Brain pericyte (primary cell): ENCODE measurements at regions not wholly inside any gene's neighbourhood (a gene's known extent, or its start where the extent isn't known, plus 50 kb on each side); places are given as distances from the start of the nearest gene placed in this dataset.

Experiments
- DNase-seq: peaks from one replicate; pipeline ENCODE4 v3.0.0-alpha.2; 2012; ENCODE audit warnings: low read depth, low spot score

GRCh38 chr1:187629075-187629474, 800.3 kb downstream of the PLA2G4A start:
- no peak for DNase-seq

GRCh38 chr1:187630653-187631380, 802.1 kb downstream of the PLA2G4A start:
- DNase-seq: no peak

DNA sequence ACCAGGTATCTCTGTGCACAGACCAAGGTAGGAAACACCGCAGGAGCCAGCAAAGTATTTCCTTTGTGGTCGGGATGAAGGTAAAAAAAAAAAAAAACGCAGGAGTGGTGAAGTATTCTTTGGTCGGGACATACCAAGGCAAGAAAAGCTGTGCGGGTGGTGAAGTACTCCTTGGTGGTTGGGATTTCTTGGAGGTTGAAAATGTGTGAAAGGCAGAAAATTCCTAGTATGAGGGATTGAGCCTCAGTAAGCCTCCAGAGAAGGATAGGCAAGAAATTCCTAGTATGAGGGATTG, 802.6 kb downstream of the PLA2G4A start:
- DNase-seq: no peak

- DNase-seq: no peak
Observed at GRCh38 chr1:187631984-187632383, 803.2 kb downstream of the PLA2G4A start.

DNA sequence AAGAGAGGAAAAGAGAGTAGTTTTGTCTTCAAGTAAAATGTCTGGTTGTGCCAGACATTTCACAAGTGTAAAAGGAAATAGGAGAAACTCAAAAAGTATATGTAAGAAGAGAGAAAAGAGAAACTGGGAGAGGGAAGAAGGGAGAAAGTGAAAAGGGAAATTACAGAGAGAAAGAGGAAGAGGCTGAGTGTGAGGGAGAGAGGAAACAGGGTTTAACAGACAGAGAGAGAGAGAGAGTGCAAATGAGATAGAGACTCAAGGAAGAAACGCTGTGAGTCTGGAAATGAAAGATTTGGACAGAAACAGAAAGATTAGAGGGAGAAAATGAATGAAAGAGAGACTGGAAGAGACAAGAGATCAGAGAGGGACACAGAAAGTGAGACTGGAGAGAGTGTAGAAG, 806.2 kb downstream of the PLA2G4A start:
- DNase-seq: no peak

DNA sequence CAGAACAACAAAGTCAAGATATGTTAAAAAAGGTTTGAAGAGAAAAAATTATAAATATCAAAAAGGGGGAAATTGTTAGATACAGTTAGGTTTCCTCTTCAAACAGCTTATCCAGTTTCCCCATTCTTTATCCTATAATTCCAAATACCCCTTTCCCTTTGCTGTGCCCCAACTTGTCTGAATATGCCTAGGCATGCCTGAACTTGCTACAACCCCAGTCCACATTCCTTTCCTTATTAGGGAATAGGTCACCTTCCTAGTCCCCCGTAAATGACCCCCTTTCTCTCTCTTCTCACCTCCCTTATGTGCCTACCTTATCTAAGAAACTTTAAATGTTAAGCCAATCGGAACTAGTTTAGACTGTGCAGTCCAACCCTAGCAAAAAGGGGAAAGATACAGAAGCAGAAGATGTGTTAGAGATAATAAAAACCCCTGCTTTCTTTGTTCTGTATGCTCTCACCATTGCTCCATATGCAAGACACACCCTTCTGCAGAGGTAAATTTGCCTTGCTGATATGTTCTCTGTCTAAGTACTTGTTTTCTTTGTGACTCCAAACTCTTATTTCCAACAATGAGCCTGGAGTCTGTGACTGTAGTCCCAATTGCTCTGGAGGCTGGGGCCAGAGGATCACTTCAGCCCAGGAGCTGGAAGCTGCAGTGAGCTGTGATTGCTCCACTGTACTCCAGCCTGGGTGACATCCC, 810.1 kb downstream of the PLA2G4A start:
- no peak for DNase-seq

DNA sequence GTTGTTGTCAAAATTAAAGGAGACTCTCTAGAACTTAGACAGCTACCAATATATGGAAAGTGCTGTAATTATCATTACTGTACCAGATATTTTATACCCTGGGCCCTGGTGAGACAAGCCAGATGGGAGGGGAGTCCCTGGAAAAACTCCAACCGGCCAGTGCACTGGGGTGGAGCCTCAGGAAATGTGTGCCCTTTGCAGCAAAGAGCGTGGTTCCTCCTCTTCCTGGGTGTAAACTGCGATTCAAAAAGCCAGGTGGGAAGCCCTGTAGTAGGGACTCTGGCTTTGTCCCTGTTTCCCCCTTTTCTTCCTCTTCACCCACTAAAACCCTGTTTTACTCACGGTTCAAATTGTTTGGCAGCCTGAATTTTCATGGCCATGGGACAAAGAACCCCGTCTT, 812.3 kb downstream of the PLA2G4A start:
- no peak for DNase-seq

- DNase-seq: no peak
Observed at GRCh38 chr1:187641463-187641862, 812.7 kb downstream of the PLA2G4A start.

DNA sequence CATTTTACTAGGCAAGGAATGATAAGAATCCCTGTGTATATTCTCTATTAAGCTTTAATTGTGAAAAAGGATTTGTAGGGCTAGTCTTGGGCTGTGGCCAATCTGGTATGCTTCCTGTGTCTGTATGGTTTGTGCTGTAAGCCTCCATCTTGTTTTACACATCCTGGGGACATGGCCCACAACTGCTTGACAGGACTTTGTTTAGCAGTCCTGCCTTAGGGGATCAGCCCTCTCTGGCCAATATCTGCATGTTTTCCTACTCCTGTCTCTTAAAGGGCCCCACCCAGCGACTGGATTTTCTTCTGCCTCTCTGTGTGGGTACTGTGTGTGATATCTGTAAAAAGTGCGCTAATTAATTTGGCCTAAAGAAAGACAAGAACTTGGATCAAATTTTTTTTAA, 813.2 kb downstream of the PLA2G4A start:
- DNase-seq: no peak

DNA sequence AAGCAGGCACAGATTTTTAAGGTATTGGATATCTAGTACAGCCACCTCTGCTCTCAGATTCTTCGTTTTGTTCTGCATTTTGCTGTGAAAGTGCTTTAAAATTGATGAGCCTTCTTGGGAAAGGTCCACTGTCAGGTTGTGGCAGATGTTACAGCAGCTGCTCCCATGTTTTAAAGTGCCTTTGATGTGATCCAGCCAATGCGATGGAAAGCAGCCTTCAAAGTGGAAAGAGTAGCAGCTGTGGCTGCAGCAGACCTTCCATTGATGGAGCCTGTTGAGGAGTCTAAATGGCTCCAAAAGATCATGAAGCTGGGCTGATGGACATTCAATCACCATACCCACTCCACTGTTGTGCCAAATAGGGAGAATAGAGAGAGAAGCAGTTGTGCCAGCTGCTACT, 816.9 kb downstream of the PLA2G4A start:
- DNase-seq: no peak

DNA sequence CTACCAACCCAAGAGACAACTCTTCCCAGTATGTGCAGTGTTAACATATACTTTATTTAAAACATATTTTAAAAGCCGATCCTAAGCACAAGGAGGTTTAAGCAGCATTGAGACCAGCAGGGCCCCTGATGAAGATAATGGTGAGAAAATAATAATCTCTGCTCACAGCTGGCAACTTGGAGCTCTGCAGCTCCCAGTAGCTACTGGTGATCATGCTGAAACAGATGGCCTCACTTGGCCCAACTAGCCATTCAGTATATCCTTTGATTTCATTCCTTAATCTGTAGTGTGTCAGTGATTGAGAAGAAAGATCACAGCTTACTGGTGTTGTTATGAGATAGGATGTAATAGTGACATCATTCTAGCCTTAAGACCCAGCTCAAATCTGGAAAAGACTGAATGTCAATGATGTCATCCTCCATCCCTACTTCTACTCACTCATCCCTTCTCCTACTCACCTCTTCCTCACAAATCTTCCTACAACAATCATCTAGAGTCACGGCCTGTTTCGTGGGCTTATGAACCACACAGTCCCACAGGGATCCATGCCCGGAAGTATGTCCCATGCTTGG, 817.9 kb downstream of the PLA2G4A start:
- DNase-seq: no peak

DNA sequence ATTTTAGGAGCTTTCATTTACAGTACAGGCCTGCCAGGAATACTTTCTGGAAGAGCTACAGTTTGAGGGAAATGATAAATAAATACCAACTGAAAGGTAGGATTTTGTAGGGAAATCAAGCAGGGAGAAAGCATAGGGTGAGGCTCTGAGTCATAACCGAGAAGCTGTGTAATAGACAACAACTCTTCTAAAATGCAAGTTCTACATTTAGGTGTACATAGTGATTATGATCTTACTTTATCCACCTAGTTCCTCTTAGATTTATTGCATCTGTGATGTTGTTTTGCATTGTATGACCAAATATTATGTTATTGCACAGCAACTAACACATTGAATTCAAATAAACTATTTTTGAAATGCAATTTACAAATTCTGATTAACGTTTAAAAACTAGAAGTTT, 819.3 kb downstream of the PLA2G4A start:
- DNase-seq: no peak

- no peak for DNase-seq
Observed at GRCh38 chr1:187654635-187655034, 825.9 kb downstream of the PLA2G4A start.

GRCh38 chr1:187655104-187655503, 826.4 kb downstream of the PLA2G4A start:
- no peak for DNase-seq

DNA sequence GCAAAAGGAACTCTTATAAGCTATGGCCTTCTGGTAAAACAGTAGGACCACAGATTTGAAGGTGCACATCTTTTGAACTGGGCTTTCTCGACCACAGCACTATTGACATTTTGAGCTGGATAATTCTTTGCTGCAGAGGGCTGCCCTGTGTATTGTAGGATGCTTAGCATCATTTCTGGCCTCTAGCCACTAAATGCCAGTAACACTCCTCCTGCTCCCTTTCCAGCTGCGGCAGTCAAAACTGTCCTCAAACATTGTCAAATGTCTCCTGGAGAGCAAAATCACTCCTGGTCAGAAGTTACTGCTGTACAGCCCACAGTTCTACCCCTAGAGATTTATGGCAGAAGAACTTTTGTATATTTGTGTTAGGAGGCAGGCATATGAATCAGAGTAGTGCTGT, 836.7 kb downstream of the PLA2G4A start:
- no peak for DNase-seq

GRCh38 chr1:187680823-187681222, 852.1 kb downstream of the PLA2G4A start:
- no peak for DNase-seq

GRCh38 chr1:187682112-187682511, 853.4 kb downstream of the PLA2G4A start:
- DNase-seq: no peak

GRCh38 chr1:187685333-187685732, 856.6 kb downstream of the PLA2G4A start:
- no peak for DNase-seq

- DNase-seq: no peak
Observed at GRCh38 chr1:187689129-187689528, 860.4 kb downstream of the PLA2G4A start.

DNA sequence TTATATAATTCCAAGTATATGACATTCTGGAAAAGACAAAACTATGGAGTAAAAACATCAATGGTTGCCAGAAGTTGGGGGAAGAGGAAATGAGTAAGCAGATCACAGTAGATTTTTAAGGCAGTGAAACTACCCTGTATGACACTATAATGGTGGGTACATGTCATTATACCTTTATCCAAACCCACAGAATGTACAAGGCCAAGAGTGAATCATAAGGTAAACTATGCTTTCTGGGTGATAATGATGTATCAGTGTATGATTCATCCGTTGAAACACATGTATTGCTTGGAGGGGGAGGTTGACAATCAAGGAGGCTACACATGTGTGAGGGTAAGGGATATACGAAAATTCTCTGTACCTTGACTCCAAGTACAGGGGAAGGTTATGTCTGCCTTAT, 862.7 kb downstream of the PLA2G4A start:
- peak; percentile 17 for DNase-seq

DNA sequence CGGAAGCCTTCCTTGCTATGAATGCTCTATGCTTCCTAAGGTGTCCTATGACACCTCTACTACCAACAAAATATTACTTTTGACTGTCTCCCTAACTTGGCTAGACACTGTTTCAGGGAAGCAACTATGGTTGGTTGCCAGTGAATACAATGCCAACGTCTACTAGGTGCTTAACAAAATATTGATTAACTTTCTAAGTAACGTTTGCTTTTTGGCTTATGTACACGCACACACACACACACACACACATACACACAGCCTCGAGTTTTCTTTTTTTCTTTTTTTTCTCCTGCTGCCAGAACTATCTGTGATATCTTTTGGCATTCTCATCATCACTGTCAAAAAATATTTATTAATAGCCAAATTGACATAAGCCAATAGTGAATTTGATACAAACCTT, 864.0 kb downstream of the PLA2G4A start:
- no peak for DNase-seq

- DNase-seq: no peak
Observed at GRCh38 chr1:187696073-187696472, 867.3 kb downstream of the PLA2G4A start.
